PC-3 (cell line): ENCODE measurements at regions not wholly inside any gene's neighbourhood (a gene's known extent, or its start where the extent isn't known, plus 50 kb on each side); places are given as distances from the start of the nearest gene placed in this dataset.

ENCODE experiments used
- ATAC-seq: fragments of 200-7000 bp; cut with Tn5 transposase; 2 replicates; pipeline ENCODE4 v1.9.1; 2020; ENCODE audit warnings: mild to moderate bottlenecking, moderate library complexity
- BruUV-seq: library from RNA; stranded (reverse); fragments of 400-500 nt; replicated peaks from 2 replicates; lab custom pipeline; 2021; lab: Mats Ljungman, UMichigan
- CTCF ChIA-PET: fragments of 300-600 bp; sonication (Branson Sonifier 250); formaldehyde crosslinking; loops from one replicate; lab custom pipeline; 2022; ENCODE audit warnings: antibody characterized with exemption; lab: Charles Lee
- POLR2A ChIA-PET: fragments of 300-600 bp; sonication (Branson Sonifier 250); formaldehyde crosslinking; loops from one replicate; lab custom pipeline; 2022; ENCODE audit warnings: antibody characterized with exemption; ENCODE audit not compliant: unreplicated experiment; lab: Charles Lee
- DNase-seq: peaks from one replicate; pipeline ENCODE4 v3.0.0-alpha.2; 2015
- H2AFZ ChIP-seq: fragments of 300-600 bp; sonication (generic); 2 replicates; pipeline ENCODE4 v1.6.0; 2016; ENCODE audit warnings: antibody characterized with exemption, low read length
- H3F3A ChIP-seq: fragments of 300-600 bp; sonication (generic); one replicate; pipeline ENCODE4 v1.6.0; 2017; ENCODE audit warnings: antibody characterized with exemption, low read length, control low read depth, mild to moderate bottlenecking; ENCODE audit not compliant: unreplicated experiment
- H3K27ac ChIP-seq: fragments of 300-600 bp; sonication (generic); 2 replicates; pipeline ENCODE4 v1.5.1; 2016; ENCODE audit warnings: mild to moderate bottlenecking, low read length
- H3K27me3 ChIP-seq: fragments of 300-600 bp; sonication (generic); 2 replicates; pipeline ENCODE4 v1.6.1; 2016; ENCODE audit warnings: low read length, mixed read lengths
- H3K36me3 ChIP-seq: fragments of 300-600 bp; sonication (generic); 2 replicates; pipeline ENCODE4 v1.6.1; 2016; ENCODE audit warnings: low read depth, mixed run types, low read length, mixed read lengths
- H3K4me1 ChIP-seq: fragments of 300-600 bp; sonication (generic); 2 replicates; pipeline ENCODE4 v1.5.1; 2016; ENCODE audit warnings: low read length; ENCODE audit not compliant: insufficient read depth
- H3K4me2 ChIP-seq: fragments of 300-600 bp; sonication (generic); 2 replicates; pipeline ENCODE4 v1.6.0; 2016; ENCODE audit warnings: low read length
- H3K4me3 ChIP-seq: fragments of 300-600 bp; sonication (generic); 2 replicates; pipeline ENCODE4 v1.5.1; 2016; ENCODE audit warnings: mild to moderate bottlenecking, low read length, mixed read lengths
- H3K79me2 ChIP-seq: fragments of 300-600 bp; sonication (generic); 2 replicates; pipeline ENCODE4 v1.6.1; 2017; ENCODE audit warnings: low read length, mixed read lengths
- H3K9ac ChIP-seq: fragments of 300-600 bp; sonication (generic); 2 replicates; pipeline ENCODE4 v1.6.0; 2016; ENCODE audit warnings: mild to moderate bottlenecking, low read length
- H3K9me2 ChIP-seq: fragments of 300-600 bp; sonication (generic); replicated peaks from 2 replicates; pipeline ENCODE4 v1.6.1; 2016; ENCODE audit warnings: mixed run types, low read length, mixed read lengths
- H3K9me3 ChIP-seq: fragments of 300-600 bp; sonication (generic); 2 replicates; pipeline ENCODE4 v1.6.1; 2016; ENCODE audit warnings: low read length, mixed read lengths
- H4K20me1 ChIP-seq: fragments of 300-600 bp; sonication (generic); 2 replicates; pipeline ENCODE4 v1.6.1; 2016; ENCODE audit warnings: low read length, mixed read lengths
- CTCF ChIP-seq: fragments of 300-600 bp; sonication (generic); conservative IDR thresholded peaks from 2 replicates; pipeline ENCODE4 v1.5.1; 2017; ENCODE audit warnings: antibody characterized with exemption, low read depth, mild to moderate bottlenecking, low read length
- EZH2 ChIP-seq: fragments of 300-600 bp; sonication (generic); IDR thresholded peaks from one replicate; pipeline ENCODE4 v1.6.1; 2017; ENCODE audit warnings: antibody characterized with exemption, mild to moderate bottlenecking, low read length; ENCODE audit not compliant: unreplicated experiment
- EZH2phosphoT487 ChIP-seq: fragments of 300-600 bp; sonication (generic); IDR thresholded peaks from 2 replicates; pipeline ENCODE4 v1.6.1; 2018; ENCODE audit warnings: mild to moderate bottlenecking, antibody characterized with exemption, low read length, borderline replicate concordance
- intact Hi-C: fragments of 100-400 bp; cut with micrococcal nuclease; formaldehyde crosslinking; loops from 2 replicates; pipeline ENCODE4 v1.9.0; 2023

GRCh38 chr1:228914700-228915099 lies 179.4 kb downstream of the RHOU start:
- no peaks in the 10 kb centered on the region for H3K9me3 ChIP-seq
- H3K4me3 ChIP-seq, result no peak overlapping the region
- no peaks in the 10 kb centered on the region for H4K20me1 ChIP-seq
- H3F3A ChIP-seq, result no peaks in the 10 kb centered on the region
- no peak overlapping the region for H3K27ac ChIP-seq
- H3K4me2 ChIP-seq, result no peak overlapping the region
- TF ChIP-seq EZH2, result no peak
- TF ChIP-seq CTCF, result no peak
- no peak for TF ChIP-seq EZH2phosphoT487
- no peaks in the 10 kb centered on the region for H3K9me2 ChIP-seq
- no TSS peak for BruUV-seq
- no peak for ATAC-seq
- DNase-seq, result no peak
- H2AFZ ChIP-seq, result no peak overlapping the region
- H3K27me3 ChIP-seq, result peaks cover 45% of the 10 kb centered on the region
- H3K79me2 ChIP-seq, result no peaks in the 10 kb centered on the region
- no peak overlapping the region for H3K9ac ChIP-seq
- POLR2A ChIA-PET, result no interaction called here
- intact Hi-C loops, result no loop called here
- no peaks in the 10 kb centered on the region for H3K4me1 ChIP-seq
- CTCF ChIA-PET, result no interaction called here
- H3K36me3 ChIP-seq, result no peaks in the 10 kb centered on the region

- POLR2A ChIA-PET, result no interaction called here
- H3K4me1 ChIP-seq, result no peaks in the 10 kb centered on the region
Observed at GRCh38 chr1:228917342-228917741, 182.1 kb downstream of the RHOU start.

GRCh38 chr1:228917755-228918154 lies 182.5 kb downstream of the RHOU start:
- intact Hi-C loops, result no loop called here
- no peaks in the 10 kb centered on the region for H3K9me2 ChIP-seq
- no peaks in the 10 kb centered on the region for H3F3A ChIP-seq
- ChIA-PET POLR2A (no interaction called here), CTCF (no interaction called here)
- H3K4me3 ChIP-seq, result no peak overlapping the region
- H3K4me1 ChIP-seq, result no peaks in the 10 kb centered on the region
- H3K27ac ChIP-seq, result no peak overlapping the region
- DNase-seq (no peak), ATAC-seq (no peak)
- no peak overlapping the region for H2AFZ ChIP-seq
- peaks cover 53% of the 10 kb centered on the region for H3K27me3 ChIP-seq
- H3K4me2 ChIP-seq, result no peak overlapping the region
- H3K36me3 ChIP-seq, result no peaks in the 10 kb centered on the region
- H4K20me1 ChIP-seq, result no peaks in the 10 kb centered on the region
- H3K9me3 ChIP-seq, result no peaks in the 10 kb centered on the region
- H3K9ac ChIP-seq, result no peak overlapping the region
- no TSS peak for BruUV-seq
- TF ChIP-seq EZH2phosphoT487 (no peak), EZH2 (no peak), CTCF (no peak)
- no peaks in the 10 kb centered on the region for H3K79me2 ChIP-seq

More at GRCh38 chr1:228917342-228917741, 182.1 kb downstream of the RHOU start:
- H3F3A ChIP-seq, result no peaks in the 10 kb centered on the region
- no peak overlapping the region for H3K4me2 ChIP-seq
- no peaks in the 10 kb centered on the region for H3K79me2 ChIP-seq
- peaks cover 56% of the 10 kb centered on the region for H3K27me3 ChIP-seq
- H3K36me3 ChIP-seq, result no peaks in the 10 kb centered on the region
- no peaks in the 10 kb centered on the region for H3K9me2 ChIP-seq
- DNase-seq (no peak), ATAC-seq (no peak)
- H4K20me1 ChIP-seq, result no peaks in the 10 kb centered on the region
- TF ChIP-seq EZH2phosphoT487 (no peak), EZH2 (no peak), CTCF (no peak)
- H3K9me3 ChIP-seq, result no peaks in the 10 kb centered on the region
- H3K27ac ChIP-seq, result no peak overlapping the region
- H3K9ac ChIP-seq, result no peak overlapping the region
- no TSS peak for BruUV-seq
- no peak overlapping the region for H2AFZ ChIP-seq
- no peak overlapping the region for H3K4me3 ChIP-seq
- intact Hi-C loops, result no loop called here
- CTCF ChIA-PET, result no interaction called here
